Gastroesophageal sphincter (tissue), 4 donors: ENCODE measurements at regions not wholly inside any gene's neighbourhood (a gene's known extent, or its start where the extent isn't known, plus 50 kb on each side); places are given as distances from the start of the nearest gene placed in this dataset.

ENCODE experiments used
- ATAC-seq: fragments of 150-250 bp; one replicate; pipeline ENCODE4 v1.9.1; 2016; ENCODE audit warnings: mild to moderate bottlenecking, moderate library complexity
- H3K27ac ChIP-seq, 4 donors: fragments of 200-600 bp; sonication (generic) in 3 of 4; 1 replicate in 3 of 4; 2 replicates in 1 of 4; pipeline ENCODE4 v1.5.1; 2016 to 2019
- H3K27me3 ChIP-seq: fragments of 200-600 bp; sonication (generic); one replicate; pipeline ENCODE4 v1.5.1; 2019
- H3K36me3 ChIP-seq, 2 donors: fragments of 200-600 bp; sonication (generic); one replicate each; pipeline ENCODE4 v1.5.1; 2019; ENCODE audit warnings: control low read depth in 1 of 2
- H3K4me1 ChIP-seq, 3 donors: fragments of 200-600 bp; sonication (generic); 1 replicate in 2 of 3; 2 replicates in 1 of 3; pipeline ENCODE4 v1.5.1; 2016 to 2019; ENCODE audit warnings: control low read depth in 2 of 3
- H3K4me3 ChIP-seq, 2 donors: fragments of 200-600 bp; sonication (generic); one replicate each; pipeline ENCODE4 v1.5.1; 2019; ENCODE audit warnings: mild to moderate bottlenecking in 1 of 2, moderate library complexity in 1 of 2
- H3K9me3 ChIP-seq, 3 donors: fragments of 200-600 bp; sonication (generic); one replicate each; pipeline ENCODE4 v1.5.1; 2017 to 2019; ENCODE audit warnings: control low read depth in 2 of 3
- EP300 ChIP-seq: sonication (generic); formaldehyde crosslinking; IDR thresholded peaks from one replicate; pipeline ENCODE4 v1.6.1; 2017; ENCODE audit warnings: antibody characterized with exemption, mild to moderate bottlenecking
- POLR2A ChIP-seq, 2 donors: fragments of 450-650 bp; IDR thresholded peaks; one replicate each; pipeline ENCODE4 v1.6.1; 2017; ENCODE audit warnings: antibody characterized with exemption in 2 of 2, mild to moderate bottlenecking in 2 of 2, moderate library complexity in 1 of 2
- POLR2AphosphoS5 ChIP-seq: sonication (generic); formaldehyde crosslinking; IDR thresholded peaks from one replicate; pipeline ENCODE4 v1.6.1; 2017; ENCODE audit warnings: antibody characterized with exemption
- WGBS, 2 donors: methylation state at CpG; one replicate each; pipeline ENCODE4 v1.1.5; 2018; ENCODE audit warnings: low coverage in 1 of 2; 5-methylcytosine and 5-hydroxymethylcytosine counted together
- TF ChIP-seq, protein P1 (sequence below), 4 experiments: fragments of 200-600 bp in 2 of 4; fragments of 450-650 bp in 2 of 4; sonication (generic) in 1 of 4; IDR thresholded peaks; one replicate each; pipeline ENCODE4 v1.5.1; 2017 to 2019; ENCODE audit warnings: antibody characterized with exemption in 4 of 4, mild to moderate bottlenecking in 2 of 4, moderate library complexity in 2 of 4

DNA sequence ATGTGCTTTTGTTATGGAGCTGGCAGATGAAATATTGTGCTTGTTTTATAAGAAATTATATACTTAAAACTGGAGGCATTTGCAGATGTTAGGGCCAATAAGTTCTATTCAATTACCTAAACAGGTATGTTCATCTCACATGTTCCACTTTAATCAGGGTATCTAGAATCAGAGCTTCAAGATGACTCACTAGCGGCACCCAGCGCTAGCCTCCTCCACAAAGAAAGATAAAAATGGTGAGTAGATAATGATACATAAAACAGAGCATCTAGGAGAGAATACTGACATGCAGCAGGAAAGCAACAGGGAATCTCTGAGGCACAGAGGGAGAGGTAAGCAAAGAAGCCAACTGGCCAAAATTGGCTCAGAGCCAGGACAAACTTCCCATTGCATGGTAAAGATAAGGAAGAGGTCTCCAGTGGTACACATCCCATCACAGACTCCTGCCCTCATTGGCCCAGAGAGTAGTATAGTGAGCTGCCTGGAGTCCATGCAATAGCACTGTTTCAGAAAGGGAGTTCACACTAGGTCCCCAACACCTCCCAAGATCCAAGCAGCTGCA is 200.7 kb upstream of the SPTLC3 start:
- no peak overlapping the region for H3K4me3 ChIP-seq
- ATAC-seq, result no peak
- TF ChIP-seq, protein P1, sequence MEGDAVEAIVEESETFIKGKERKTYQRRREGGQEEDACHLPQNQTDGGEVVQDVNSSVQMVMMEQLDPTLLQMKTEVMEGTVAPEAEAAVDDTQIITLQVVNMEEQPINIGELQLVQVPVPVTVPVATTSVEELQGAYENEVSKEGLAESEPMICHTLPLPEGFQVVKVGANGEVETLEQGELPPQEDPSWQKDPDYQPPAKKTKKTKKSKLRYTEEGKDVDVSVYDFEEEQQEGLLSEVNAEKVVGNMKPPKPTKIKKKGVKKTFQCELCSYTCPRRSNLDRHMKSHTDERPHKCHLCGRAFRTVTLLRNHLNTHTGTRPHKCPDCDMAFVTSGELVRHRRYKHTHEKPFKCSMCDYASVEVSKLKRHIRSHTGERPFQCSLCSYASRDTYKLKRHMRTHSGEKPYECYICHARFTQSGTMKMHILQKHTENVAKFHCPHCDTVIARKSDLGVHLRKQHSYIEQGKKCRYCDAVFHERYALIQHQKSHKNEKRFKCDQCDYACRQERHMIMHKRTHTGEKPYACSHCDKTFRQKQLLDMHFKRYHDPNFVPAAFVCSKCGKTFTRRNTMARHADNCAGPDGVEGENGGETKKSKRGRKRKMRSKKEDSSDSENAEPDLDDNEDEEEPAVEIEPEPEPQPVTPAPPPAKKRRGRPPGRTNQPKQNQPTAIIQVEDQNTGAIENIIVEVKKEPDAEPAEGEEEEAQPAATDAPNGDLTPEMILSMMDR (IDR thresholded peaks at IDR 0.05), result no peak
- TF ChIP-seq POLR2AphosphoS5, result no peak
- no peak for TF ChIP-seq POLR2A (IDR thresholded peaks at IDR 0.05)
- TF ChIP-seq EP300, result no peak
- H3K27me3 ChIP-seq, result no peaks in the 10 kb centered on the region
- no peaks in the 10 kb centered on the region for H3K4me1 ChIP-seq
- WGBS, 2 donors, result 91% methylated on average over 2 of the region's 2 CpGs; no CpG with 5 or more reads in 1 of the 2 donors
- H3K27ac ChIP-seq, result no peak overlapping the region
- no peaks in the 10 kb centered on the region for H3K36me3 ChIP-seq
- peaks cover 0 to 28% (median 0%) of the 10 kb centered on the region in 3 donors for H3K9me3 ChIP-seq

DNA sequence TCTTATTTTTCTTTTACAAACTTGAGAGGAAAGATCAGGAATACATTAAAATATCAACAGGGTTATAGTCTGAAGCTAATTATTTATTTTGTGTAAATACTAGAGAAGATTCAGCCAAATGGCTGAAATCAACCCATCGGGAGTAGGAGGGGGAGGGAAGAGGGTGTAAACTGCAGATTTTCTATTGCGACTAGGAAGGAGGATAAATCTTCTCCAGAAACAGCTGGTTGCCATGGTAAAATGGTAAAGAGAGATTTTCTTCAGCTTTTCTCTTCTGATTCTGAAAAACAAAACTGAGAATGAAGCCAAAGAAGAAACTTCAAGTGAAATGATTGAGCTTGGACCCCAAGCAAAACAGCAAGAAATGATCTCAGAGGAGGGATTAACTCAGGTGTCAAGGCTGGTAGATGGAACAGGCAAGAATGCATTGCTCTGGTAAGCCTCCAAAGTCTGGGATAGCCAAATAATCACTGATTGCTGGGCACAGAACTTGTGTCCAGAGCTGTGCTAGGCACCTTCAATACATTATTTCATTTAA is 193.5 kb upstream of the SPTLC3 start:
- Histone ChIP-seq H3K27ac (no peak overlapping the region), H3K4me1 (no peaks in the 10 kb centered on the region), H3K9me3 (peaks cover 0 to 22% (median 0%) of the 10 kb centered on the region in 3 donors), H3K36me3 (no peaks in the 10 kb centered on the region), H3K4me3 (no peak overlapping the region), H3K27me3 (no peaks in the 10 kb centered on the region)
- no peak for ATAC-seq
- 0 to 17% methylated on average over 2 of the region's 2 CpGs for WGBS, 2 donors
- no peak for TF ChIP-seq EP300
- no peak for TF ChIP-seq POLR2A (IDR thresholded peaks at IDR 0.05)
- TF ChIP-seq POLR2AphosphoS5, result no peak
- TF ChIP-seq, protein P1 (IDR thresholded peaks at IDR 0.05), result no peak

DNA sequence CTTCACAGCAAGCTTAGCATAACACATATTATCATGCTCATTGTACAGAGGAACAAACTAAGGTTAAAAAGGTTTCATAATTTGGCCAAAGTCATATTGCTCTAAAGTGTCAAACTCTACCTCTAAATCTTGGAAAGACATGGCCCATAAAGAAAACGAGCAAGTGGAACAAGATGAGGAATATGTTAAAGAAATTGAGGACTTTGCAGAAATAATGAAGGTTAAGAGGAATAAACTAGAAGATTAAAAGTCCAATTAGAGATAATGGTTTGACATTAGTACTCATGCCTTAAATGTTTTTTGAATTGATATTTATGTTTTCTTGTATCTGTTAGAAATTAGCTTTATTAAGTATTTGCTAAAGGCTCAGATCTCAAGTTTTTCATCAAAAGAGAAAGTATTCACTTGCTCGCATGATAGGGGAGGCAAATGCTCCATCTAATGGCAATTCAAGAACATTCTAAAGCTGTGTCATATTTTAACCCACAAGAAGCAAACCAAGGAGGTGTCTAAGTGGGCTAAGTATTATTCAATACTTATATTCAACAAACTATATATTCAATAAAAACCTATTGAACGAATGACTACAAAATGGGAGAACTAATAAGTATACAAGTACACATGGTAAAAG is 192.9 kb upstream of the SPTLC3 start:
- TF ChIP-seq POLR2A (IDR thresholded peaks at IDR 0.05) (no peak), EP300 (no peak), POLR2AphosphoS5 (no peak)
- TF ChIP-seq, protein P1 (IDR thresholded peaks at IDR 0.05), result no peak
- no peak overlapping the region for H3K27ac ChIP-seq
- peaks cover 0 to 16% (median 0%) of the 10 kb centered on the region in 3 donors for H3K9me3 ChIP-seq
- WGBS, 2 donors, result 66 to 70% methylated on average over 3 of the region's 3 CpGs
- no peaks in the 10 kb centered on the region for H3K36me3 ChIP-seq
- H3K4me1 ChIP-seq, result no peaks in the 10 kb centered on the region
- ATAC-seq, result no peak
- H3K27me3 ChIP-seq, result no peaks in the 10 kb centered on the region
- no peak overlapping the region for H3K4me3 ChIP-seq

DNA sequence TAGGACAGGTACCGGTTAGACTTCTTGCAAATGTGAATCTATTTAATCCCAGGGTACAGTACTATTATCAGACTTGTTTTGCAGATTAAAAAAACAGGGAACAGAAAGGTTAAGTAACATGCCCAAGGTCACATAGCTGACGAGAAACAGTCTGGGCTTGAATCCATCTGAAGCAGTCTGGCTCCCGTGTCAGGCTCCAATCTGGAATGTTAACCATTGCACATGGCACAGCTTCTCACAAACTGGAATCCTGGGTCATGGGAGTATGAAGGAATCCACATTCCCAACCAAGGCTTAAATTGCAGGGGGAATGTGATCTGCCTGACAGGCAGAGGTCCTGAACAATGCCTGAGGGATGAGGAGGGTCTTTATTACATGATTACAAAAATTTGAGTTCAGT is 187.5 kb upstream of the SPTLC3 start:
- Histone ChIP-seq H3K36me3 (no peaks in the 10 kb centered on the region), H3K4me1 (peaks cover 0 to 12% (median 0%) of the 10 kb centered on the region in 3 donors), H3K4me3 (no peak overlapping the region), H3K27ac (no peak overlapping the region), H3K27me3 (no peaks in the 10 kb centered on the region), H3K9me3 (no peaks in the 10 kb centered on the region)
- TF ChIP-seq POLR2AphosphoS5 (no peak), POLR2A (IDR thresholded peaks at IDR 0.05) (no peak), EP300 (no peak)
- TF ChIP-seq, protein P1 (IDR thresholded peaks at IDR 0.05), result no peak
- 31 to 39% methylated on average over 3 of the region's 3 CpGs for WGBS, 2 donors
- ATAC-seq, result no peak

DNA sequence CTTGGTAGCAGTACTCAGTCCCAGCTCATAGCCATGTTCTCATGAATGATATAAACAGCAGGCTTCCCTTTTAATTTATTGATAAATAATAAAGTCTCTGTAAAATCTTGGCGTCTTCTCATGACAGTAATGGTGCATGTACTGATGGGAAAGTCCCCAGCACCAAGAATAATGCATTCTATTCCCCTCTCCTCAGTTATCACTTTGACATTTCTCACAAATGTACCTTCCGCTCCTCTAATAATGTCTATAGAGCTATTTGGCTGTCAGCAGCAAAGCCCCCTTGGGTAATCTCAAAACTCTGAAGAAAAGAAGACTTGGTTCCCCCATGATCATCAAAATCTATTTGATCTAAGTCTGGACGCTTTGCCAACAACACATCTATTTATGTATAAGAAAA is 185.0 kb upstream of the SPTLC3 start:
- ATAC-seq, result no peak
- no peaks in the 10 kb centered on the region for H3K27me3 ChIP-seq
- no peaks in the 10 kb centered on the region for H3K9me3 ChIP-seq
- 34 to 52% methylated on average over 3 of the region's 3 CpGs for WGBS, 2 donors
- TF ChIP-seq, protein P1 (IDR thresholded peaks at IDR 0.05), result no peak
- TF ChIP-seq EP300 (no peak), POLR2AphosphoS5 (no peak), POLR2A (IDR thresholded peaks at IDR 0.05) (no peak)
- H3K4me1 ChIP-seq, result peaks cover 0 to 12% (median 0%) of the 10 kb centered on the region in 3 donors
- no peak overlapping the region for H3K27ac ChIP-seq
- no peak overlapping the region for H3K4me3 ChIP-seq
- H3K36me3 ChIP-seq, result no peaks in the 10 kb centered on the region
